Urothelium cell line (cell line): ENCODE measurements at regions not wholly inside any gene's neighbourhood (a gene's known extent, or its start where the extent isn't known, plus 50 kb on each side); places are given as distances from the start of the nearest gene placed in this dataset.

ENCODE experiments used
- DNase-seq: peaks from one replicate; pipeline ENCODE4 v3.0.0; 2011; ENCODE audit warnings: low spot score, mixed read lengths
- FAIRE-seq: peaks from 2 replicates; lab custom pipeline; 2011; peaks lifted over from hg19 to GRCh38; lab: Jason Lieb, UNC

DNA sequence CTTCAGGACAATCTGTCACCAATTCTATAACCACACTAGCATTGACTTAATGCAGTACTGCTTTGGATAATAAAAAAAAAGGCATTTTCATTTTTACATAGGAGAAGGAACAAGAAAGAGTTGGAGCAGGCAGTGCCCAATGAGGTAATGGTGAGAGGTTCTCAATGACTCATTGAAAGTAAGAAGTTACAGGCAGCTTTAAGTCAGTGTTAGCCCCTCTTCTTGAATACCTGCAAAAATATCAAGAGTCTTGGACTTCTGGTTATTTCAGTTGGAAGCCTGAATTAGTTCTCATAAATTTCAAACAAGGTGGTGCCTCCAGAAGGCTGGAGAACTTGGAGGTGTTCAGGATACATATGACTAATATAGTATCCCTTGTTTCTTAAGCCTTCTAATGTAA lies 422.5 kb downstream of the HTR7 start:
- no peak for FAIRE-seq

DNA sequence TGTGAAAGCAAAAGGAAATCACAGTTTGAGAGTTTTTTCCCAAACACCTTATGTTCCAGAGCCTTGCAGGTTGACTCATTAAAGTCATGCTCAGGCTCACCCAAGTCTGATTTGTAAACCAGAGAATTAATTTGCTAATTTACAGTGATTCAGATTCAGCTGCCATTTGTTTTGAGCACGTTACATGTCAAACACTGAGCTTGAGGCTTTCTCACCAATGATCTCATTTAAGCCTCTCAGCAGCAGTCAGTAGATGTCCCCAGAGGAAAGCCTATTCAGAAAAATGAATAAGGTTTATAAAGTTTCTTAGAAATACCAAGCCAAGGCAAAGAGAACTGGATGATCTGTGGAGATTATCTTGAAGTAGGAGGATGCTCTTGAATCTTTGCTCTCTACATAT lies 420.4 kb downstream of the HTR7 start:
- DNase-seq (no peak), FAIRE-seq (no peak)

More for the DNA sequence above, 422.5 kb downstream of the HTR7 start:
- no peak for DNase-seq

DNA sequence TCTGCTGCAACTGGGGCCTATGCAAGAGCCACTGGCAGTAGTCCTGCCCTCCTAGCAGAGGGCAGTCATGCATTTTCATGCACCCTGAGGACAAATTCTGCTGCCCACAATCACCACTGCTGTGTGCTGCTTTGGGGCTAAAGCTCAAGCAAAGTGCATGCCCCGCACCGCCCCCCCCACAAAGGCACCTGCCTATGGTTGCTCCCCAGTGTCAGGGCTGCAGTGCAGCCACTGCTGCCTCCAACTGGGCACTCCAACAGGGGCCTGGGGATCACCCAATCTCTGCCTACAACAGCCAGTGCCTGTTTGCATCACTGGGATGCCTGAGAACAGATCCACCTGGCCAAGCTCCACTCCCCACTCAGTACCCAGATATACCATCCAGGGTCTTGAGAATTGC lies 417.0 kb downstream of the HTR7 start:
- FAIRE-seq (no peak), DNase-seq (no peak)

DNA sequence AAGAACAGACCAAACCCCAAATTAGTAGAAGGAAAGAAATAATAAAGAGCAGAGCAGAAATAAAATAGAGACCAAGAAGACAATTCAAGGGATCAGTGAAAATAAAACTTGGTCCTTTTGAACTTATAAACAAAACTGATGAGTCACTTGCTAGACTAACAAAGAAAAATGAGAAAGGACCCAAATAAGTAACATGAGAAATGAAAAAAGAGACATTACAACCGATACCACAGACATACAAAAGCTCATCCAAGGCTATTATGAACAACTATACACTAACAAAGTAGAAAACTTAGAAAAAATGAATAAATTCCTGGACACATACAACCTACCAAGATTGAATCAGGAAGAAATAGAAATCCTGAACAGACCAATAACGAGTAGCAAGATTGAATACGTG lies 414.5 kb downstream of the HTR7 start:
- no peak for FAIRE-seq
- no peak for DNase-seq

DNA sequence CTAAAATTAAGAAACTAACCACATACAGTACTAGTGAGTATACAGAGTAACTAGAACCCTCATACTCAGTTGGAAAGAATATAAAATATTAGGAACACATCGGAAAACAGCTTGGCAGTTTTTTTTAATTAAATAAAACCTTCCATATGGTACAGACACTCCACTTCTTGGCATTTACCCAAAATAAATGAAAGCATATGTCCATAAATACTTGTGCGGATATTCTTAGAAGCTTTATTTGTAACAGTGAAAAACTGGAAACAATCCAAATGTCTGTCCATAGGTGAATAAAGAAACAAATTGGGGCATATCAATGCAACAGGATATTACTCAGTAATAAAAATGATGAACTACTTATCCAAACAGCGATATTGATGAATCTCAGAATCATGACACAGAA lies 410.0 kb downstream of the HTR7 start:
- FAIRE-seq (no peak), DNase-seq (no peak)

DNA sequence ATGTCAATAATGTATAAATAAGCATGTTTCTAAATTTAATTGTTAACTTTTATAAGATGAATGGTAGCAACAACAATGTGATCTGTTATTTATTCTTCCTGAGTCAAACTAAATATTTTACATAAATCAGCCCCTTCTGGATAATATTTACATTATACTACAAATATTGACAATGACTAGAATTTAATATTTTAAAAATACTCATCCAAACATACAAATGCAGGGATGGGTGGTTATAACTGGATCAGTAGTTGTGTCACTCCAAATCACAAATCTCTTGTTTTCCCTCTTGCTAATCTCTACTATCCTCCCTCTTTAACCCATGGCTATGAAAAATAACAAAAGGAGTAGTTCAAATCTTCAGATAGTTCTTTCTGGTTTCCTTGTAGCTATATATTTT lies 407.0 kb downstream of the HTR7 start:
- DNase-seq (no peak), FAIRE-seq (no peak)

DNA sequence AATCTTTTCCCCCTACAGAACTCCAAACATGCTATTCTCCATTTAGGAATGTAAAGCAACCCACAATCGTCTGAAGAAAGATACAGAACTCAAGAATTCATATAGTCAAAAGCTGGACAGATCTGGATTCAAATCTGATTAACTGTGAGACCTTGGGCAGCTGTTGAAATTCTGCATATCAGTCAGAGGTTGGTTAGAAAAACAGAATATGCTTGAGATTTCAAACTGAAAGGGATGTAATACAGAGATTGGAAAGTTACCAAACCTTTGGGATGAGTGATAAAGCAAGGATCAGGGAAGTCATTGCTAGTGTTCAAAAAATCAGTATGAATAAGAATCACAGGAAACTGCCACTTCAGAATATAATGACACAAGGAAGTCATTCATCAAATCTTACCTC lies 406.6 kb downstream of the HTR7 start:
- DNase-seq: no peak
- FAIRE-seq: no peak

DNA sequence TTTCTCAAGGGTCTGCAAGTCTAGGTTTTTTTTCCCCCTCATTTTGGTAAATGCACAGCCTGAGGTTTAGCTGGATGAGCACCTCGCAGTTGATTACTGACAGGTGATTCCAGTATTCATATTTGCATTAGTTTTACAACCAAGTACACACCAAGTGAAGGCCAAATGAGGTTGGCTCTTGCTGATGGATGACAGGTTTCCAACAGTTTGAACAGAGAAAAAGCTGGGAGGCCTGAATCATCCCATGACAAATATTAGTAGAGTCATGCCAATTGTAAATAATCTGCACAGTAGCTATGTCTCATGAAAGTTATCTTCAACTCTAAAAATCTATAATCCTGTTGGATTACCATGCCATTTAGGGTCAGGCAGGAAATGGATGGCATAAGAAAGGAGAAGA lies 399.8 kb downstream of the HTR7 start:
- DNase-seq (no peak), FAIRE-seq (no peak)

DNA sequence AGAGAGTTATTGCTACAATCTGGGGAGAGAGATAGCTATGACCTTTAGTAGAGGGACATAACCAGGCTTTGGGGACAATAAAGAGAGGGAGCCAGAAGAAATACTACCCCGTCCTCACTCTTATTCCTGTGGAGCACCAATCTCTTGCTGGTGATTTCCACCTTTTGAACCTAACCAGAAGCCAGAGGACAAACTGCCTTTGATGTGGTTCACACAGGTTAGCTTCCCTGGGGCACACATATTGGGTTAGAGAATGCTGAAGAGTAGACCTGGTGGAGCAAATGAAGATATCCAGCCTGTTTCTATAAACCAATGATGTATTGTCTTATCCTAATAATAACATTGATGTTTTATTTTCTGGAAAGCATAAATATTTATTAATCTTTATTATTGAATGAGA lies 399.3 kb downstream of the HTR7 start:
- FAIRE-seq (no peak), DNase-seq (no peak)

DNA sequence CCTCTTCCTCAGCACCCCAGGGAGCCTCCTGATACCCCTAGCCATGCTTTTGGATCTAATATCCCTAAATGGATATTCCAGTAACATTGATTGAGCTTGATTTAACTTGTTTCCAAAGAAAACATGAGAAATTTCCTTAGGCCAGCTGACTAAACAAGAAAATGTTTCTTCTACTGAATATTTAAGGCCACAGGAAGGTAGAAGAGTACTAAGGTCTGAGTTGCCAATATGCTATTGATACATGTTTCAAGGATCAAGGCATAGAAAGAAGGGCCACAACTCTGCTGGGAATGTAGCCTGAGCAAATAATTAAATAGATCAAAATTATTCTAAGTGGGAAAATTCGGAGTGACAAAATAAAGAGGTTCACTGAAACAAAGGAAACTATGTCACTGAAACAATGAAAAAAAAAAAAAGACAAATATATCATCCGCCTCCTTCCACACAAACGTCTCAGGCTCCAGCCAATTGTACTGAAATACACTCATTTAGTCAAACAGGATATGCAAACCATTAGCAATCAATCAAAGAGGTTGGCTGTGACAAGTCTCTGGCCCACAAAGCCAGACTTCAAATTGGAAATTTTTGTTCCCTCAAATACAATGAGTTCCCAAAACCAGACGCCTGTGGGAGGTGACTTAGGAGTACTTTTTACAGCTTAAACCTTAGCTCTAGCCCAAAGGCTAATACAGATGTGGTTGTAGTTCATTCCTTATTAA lies 396.2 kb downstream of the HTR7 start:
- FAIRE-seq: no peak
- DNase-seq: no peak

DNA sequence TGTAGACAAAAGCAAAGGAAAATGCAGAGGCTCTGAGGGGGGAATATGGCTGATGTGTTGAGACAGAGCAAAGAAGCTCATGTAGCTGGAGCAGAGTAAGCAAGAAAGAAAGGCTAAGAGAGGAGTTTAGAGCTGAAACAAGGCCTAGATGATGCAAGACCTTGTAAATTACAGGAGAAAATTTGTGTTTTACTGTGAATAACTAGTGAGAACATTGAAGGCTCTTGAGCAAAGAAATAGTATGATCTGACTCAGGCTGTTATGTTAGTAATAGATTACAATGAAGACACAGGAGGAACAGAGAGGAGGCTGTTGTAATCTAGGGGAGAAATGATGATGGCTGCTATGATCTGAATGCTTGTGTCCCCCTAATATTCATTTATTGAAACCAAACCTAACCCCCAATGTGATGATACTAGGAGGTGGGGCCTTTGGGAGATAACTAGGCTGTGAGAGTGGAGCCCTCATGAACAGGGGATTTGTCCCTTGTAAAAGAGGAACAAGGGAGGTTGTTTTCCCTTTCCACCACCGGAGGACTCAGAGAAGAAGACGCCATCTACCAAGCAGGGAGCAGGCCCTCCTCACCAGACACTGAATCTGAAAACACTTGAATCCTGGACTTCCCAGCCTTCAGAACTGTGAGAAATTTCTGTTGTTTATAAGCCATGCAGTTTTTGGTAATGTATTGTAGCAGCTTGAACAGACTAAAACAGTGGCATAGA lies 394.9 kb downstream of the HTR7 start:
- DNase-seq (no peak), FAIRE-seq (no peak)

DNA sequence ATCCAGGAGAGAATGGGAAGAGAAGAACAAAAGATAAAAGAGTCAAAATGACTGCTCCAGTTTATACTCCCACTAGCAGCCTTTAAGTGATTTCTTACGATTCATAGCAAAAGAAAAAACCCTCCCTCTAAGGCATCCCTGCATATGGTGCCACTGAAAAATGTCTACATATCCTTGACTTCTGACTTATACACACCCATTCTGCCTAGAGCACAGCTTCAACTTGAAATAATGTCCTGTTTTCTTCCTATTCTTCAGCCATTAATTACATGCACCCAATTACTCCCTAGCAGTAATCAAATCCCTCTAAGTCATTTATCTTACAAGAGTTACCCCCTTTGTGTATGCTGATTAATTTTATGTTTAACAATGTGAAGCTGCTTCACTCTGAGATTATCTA lies 393.5 kb downstream of the HTR7 start:
- DNase-seq: no peak
- FAIRE-seq: no peak

DNA sequence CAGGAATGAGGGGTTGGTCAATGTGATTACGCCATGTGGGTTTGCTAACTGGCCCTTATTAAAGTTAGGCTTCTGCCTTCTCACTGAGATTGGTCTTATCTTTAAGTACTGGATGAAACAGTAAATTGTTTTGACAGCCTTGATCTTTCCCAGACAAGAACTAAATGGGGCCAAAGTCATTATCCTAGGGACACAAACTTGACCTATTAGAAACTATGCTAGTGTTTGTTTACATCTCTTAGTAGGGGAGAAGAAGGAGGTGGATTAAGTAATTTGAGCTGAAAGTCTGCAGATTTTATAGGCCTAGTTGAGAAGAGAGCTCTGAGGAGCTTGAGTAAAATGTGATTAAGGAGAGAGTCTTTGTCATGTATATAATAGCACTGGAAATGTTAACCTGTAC lies 386.9 kb downstream of the HTR7 start:
- no peak for DNase-seq
- no peak for FAIRE-seq

DNA sequence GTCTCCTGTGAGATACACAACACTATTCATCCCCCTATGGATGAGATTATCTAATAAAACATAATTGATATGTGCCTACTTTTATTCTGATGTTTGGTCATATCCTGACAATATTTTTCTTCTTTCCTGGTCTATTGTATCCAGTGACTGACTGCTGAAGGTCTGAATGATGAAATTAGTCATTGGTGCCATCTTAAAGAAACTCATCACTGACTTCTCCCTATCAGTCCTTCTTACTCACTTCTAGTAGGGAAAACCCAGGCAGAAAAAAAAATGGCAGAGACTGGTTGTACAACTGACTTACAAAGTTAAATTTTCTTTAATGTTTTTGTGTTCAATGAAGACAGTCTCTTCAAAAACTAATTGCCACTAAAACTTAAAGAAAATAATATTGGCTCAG lies 377.4 kb downstream of the HTR7 start:
- FAIRE-seq: no peak
- DNase-seq: no peak

DNA sequence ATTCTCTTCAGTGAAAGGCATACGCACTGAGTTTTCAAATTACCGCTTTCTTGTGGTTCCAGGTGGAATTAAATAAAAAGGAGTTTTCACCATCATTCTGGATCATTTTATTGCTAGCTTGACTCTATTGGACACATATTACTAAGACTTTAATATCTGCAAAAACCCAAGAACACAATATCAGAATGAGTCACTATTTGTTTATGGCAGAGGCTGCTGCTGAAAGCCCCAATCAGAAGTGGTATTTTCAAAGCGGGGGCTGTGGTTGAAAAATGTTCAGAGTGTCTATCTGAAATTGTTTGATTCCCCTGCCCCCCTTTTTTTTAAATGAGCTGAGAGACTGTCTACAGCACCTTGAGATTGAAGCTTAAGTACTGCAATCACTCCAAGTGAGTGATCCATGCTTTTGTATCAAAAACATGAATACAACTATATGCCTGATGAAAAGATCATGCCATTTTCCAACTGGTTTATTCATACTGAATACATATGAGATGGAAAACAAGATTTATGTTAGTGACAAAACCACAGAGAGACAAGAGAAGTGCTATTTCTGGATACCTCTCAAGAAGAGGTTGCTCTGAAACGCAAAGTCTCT lies 376.4 kb downstream of the HTR7 start:
- no peak for DNase-seq
- no peak for FAIRE-seq

DNA sequence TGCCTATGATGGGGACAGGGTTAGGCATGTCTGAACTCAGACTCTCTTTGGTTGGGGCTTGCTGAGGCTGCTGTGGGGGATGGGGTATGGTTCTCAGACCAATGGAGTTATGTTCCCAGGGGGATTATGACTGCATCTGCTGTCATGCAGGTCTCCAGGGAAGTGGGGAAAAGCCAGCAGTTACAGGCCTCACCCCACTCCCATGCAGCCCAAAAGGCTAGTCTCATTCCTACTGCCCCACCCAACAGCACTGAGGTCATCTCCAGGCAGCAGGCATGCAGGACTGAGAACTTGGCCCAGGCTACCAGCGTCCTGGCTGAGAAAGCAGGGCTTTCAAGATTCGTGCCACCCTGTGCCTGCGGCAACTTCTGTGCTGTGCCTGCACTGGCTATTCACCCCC lies 373.3 kb downstream of the HTR7 start:
- FAIRE-seq (no peak), DNase-seq (no peak)

DNA sequence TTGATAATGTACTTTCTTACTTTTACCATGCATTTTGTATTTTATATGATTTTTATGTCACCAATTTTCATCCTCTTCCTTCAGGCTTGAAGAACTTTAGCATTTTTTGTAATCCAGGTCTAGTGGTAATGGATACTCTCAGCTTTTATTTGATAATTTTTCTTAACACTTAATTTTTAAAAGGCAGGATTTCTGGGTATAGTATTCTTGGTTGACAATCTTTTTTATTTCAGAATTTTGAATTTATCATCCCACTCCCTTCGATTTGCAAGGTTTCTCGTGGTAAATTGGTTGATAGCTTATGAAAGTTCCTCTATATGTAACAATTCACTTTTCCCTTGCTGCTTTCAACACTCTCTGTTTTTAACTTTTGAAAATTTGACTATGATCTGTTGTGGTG lies 363.7 kb downstream of the HTR7 start:
- DNase-seq (no peak), FAIRE-seq (no peak)

DNA sequence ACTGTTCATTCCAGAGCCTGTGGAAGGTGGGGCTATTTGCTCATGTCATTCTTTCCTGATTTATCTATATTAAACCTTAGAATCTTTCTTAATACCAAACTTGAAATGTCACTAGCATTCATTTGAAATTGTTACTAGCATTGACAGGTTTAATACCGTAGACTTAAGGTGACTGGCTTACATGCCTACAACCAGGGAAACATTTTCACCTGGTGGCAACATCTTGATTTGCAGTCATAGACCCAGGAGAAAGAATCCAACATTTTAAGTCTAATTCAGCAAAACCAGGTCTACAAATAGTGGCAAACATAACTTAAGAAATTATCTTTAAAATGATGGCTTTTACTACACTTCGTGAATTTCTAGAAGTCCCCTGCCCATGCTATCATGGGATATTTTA lies 353.7 kb downstream of the HTR7 start:
- DNase-seq (no peak), FAIRE-seq (no peak)

DNA sequence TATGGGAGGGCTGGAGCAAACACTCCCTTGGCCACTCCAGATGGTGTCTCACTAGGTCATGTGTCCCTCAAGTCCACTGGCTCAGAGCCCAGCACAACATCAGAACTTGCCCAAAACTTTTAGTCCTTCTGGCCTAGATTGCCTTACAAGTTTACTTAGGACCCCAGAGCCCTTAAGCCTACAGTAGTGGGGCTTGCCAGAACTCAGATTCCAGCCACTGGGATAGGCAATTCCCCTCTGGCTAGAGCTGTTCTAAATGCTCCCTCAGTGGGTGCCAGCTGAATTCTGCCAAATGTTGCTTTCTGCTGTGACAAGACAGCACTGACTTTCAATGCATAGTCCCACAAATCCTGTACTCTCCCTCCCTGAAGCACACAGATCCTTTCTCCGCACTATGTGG lies 331.1 kb downstream of the HTR7 start:
- no peak for FAIRE-seq
- no peak for DNase-seq

DNA sequence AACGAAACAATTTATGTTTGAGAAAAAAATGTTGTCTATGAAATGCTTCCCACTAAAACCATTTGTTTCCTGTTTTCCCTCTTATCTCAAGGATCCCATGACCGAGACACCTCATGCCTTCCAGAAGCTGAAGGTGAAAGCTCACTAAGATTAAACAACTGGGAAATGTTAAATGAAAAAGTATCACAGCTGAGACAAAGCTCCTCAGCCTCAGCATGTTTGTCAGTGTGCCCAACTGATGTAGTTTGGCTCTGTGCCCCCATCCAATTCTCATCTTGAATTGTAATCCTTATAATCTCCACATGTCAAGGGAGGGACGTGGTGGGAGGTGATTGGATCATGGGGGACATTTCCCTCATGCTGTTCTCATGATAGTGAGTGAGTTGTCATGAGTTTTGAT lies 327.3 kb downstream of the HTR7 start:
- no peak for DNase-seq

DNA sequence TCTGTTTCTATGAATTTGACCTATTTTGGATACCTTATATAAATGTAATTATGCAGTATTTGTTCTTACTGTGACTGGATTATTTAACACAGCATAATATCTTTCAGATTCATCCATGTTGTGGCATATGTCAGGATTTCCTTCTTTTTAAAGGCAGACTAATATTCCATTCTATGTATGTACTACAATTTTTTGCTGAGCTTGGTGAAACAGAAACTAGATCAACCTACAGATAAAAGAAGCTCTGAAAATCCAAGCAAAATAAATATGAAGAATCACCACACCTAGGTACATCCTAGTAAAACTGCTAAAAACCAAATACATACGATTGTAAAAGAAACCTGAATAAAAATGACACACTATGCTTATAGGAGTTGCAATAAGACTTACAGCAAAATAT lies 300.5 kb downstream of the HTR7 start:
- DNase-seq (no peak), FAIRE-seq (no peak)

More for the DNA sequence above, 327.3 kb downstream of the HTR7 start:
- FAIRE-seq: no peak

DNA sequence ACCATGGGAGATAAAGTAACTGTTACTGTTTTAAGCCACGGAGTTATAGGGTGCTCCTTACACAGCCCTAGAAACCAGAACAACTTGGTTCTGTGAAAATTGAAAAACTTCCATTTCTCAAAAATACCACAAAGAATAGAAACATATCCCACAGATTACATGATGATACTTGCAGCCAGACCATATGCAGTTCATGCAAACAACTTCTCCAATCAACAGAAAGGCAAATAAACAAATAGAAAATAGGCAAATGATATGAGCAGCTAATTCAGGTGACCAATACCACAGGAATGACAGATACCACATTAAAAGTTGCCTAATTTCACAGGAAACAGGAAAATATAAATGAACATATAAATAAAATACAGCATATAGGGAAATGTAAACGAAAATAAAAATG lies 297.5 kb downstream of the HTR7 start:
- DNase-seq (no peak), FAIRE-seq (no peak)
